KBM-7 (cell line): ENCODE measurements at regions not wholly inside any gene's neighbourhood (a gene's known extent, or its start where the extent isn't known, plus 50 kb on each side); places are given as distances from the start of the nearest gene placed in this dataset.
"Not testable (repeated sequence)": the region's sequence is repeated elsewhere in the genome, so short reads cannot be mapped to it uniquely, and the experiment has no call there.

ENCODE experiments used
- DNase-seq: peaks from one replicate; pipeline ENCODE4 v3.0.0-alpha.2; 2015
- in situ Hi-C: fragments of 300-500 bp; cut with MboI; formaldehyde crosslinking; loops from 2 replicates; pipeline ENCODE4 v1.14.3; 2020; ENCODE audit warnings: low sequenced_read_pairs, low pct_unique_long_range_greater_than_20kb, mixed read lengths

GRCh38 chr4:23455456-23456158 is 434.2 kb downstream of the PPARGC1A start:
- DNase-seq: no peak
- in situ Hi-C loops: no loop called here

- no peak for DNase-seq
- in situ Hi-C loops: no loop called here
These were observed 448.2 kb downstream of the PPARGC1A start for GRCh38 chr4:23441530-23442069.

- in situ Hi-C loops: no loop called here
- DNase-seq: no peak
These were observed 451.1 kb downstream of the PPARGC1A start for GRCh38 chr4:23438764-23439163.

GRCh38 chr4:23429497-23429896 is 460.4 kb downstream of the PPARGC1A start:
- no peak for DNase-seq
- in situ Hi-C loops: no loop called here

GRCh38 chr4:23425570-23425969 is 464.3 kb downstream of the PPARGC1A start:
- in situ Hi-C loops: no loop called here
- no peak for DNase-seq

- in situ Hi-C loops: no loop called here
- no peak for DNase-seq
These were observed 466.3 kb downstream of the PPARGC1A start for GRCh38 chr4:23423540-23423939.

GRCh38 chr4:23422878-23423277 is 467.0 kb downstream of the PPARGC1A start:
- in situ Hi-C loops: no loop called here
- DNase-seq: no peak

GRCh38 chr4:23413631-23414030 is 476.2 kb downstream of the PPARGC1A start:
- in situ Hi-C loops: no loop called here

GRCh38 chr4:23412701-23413100 is 477.1 kb downstream of the PPARGC1A start:
- no peak for DNase-seq
- in situ Hi-C loops: no loop called here

More at GRCh38 chr4:23413631-23414030, 476.2 kb downstream of the PPARGC1A start:
- DNase-seq: no peak

- in situ Hi-C loops: not testable (repeated sequence)
These were observed 480.9 kb downstream of the PPARGC1A start for GRCh38 chr4:23408913-23409312.

GRCh38 chr4:23401572-23401971 is 488.3 kb downstream of the PPARGC1A start:
- no peak for DNase-seq
- in situ Hi-C loops: no loop called here

More at GRCh38 chr4:23408913-23409312, 480.9 kb downstream of the PPARGC1A start:
- not testable (repeated sequence) for DNase-seq

GRCh38 chr4:23392860-23393458 is 496.9 kb downstream of the PPARGC1A start:
- in situ Hi-C loops: no loop called here
- no peak for DNase-seq

GRCh38 chr4:23390246-23390645 is 499.6 kb downstream of the PPARGC1A start:
- in situ Hi-C loops: no loop called here
- DNase-seq: no peak

GRCh38 chr4:23388699-23389395 is 501.0 kb downstream of the PPARGC1A start:
- no peak for DNase-seq
- in situ Hi-C loops: no loop called here

GRCh38 chr4:23388255-23388654 is 501.6 kb downstream of the PPARGC1A start:
- in situ Hi-C loops: no loop called here

GRCh38 chr4:23384741-23385140 is 505.1 kb downstream of the PPARGC1A start:
- in situ Hi-C loops: no loop called here
- DNase-seq: no peak

More at GRCh38 chr4:23388255-23388654, 501.6 kb downstream of the PPARGC1A start:
- no peak for DNase-seq

- DNase-seq: no peak
- in situ Hi-C loops: no loop called here
These were observed 507.0 kb downstream of the PPARGC1A start for GRCh38 chr4:23382879-23383278.

- DNase-seq: no peak
- in situ Hi-C loops: no loop called here
These were observed 515.6 kb downstream of the PPARGC1A start for GRCh38 chr4:23374259-23374658.

- in situ Hi-C loops: no loop called here
- no peak for DNase-seq
These were observed 516.6 kb downstream of the PPARGC1A start for GRCh38 chr4:23373261-23373660.

- in situ Hi-C loops: no loop called here
- DNase-seq: no peak
These were observed 518.3 kb downstream of the PPARGC1A start for GRCh38 chr4:23371533-23371932.
